Uterus (tissue), 2 donors: ENCODE measurements at regions not wholly inside any gene's neighbourhood (a gene's known extent, or its start where the extent isn't known, plus 50 kb on each side); places are given as distances from the start of the nearest gene placed in this dataset.

ENCODE experiments used
- POLR2A ChIP-seq, 2 donors: fragments of 450-650 bp; IDR thresholded peaks; one replicate each; pipeline ENCODE4 v1.6.1; 2016; ENCODE audit warnings: antibody characterized with exemption in 2 of 2, mild to moderate bottlenecking in 1 of 2, moderate library complexity in 1 of 2
- TF ChIP-seq, protein P1 (sequence below), 4 experiments: fragments of 200-600 bp in 2 of 4; fragments of 450-650 bp in 2 of 4; sonication (generic) in 2 of 4; IDR thresholded peaks; one replicate each; pipeline ENCODE4 v1.5.1; 2016 to 2019; ENCODE audit warnings: antibody characterized with exemption in 4 of 4, mild to moderate bottlenecking in 2 of 4, moderate library complexity in 1 of 4

DNA sequence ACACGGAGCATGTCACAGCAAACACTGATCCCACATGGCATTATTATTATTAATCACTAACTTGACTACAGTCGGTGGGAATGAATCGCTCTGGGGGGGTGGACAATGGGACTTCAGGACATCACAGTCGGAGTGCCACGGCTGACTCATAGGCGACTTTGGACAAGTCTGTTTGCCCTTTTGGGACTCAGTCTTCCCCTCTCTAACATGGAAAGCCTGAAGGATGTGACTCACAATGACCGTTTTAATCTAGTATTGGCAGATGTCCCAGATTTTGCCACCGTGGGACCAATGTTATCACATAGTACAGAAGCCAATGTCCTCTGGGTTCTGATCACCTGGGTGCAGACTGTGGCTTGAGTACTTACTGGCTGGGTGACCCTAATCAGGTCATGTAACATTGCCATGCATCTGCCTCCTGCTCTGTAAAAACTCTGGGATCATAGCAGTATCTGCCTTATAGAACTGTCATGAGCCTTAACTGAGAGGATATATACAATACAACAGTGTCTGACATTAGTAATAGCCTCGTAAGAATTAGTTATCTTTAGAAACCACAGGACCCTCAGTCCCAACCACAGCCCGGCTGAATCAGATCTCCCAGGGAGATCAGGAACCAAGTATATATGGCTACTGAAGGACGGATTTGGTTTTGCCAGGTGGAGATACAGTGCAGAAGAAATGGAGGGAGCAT, 362.6 kb downstream of the BCL11B start:
- TF ChIP-seq, protein P1, sequence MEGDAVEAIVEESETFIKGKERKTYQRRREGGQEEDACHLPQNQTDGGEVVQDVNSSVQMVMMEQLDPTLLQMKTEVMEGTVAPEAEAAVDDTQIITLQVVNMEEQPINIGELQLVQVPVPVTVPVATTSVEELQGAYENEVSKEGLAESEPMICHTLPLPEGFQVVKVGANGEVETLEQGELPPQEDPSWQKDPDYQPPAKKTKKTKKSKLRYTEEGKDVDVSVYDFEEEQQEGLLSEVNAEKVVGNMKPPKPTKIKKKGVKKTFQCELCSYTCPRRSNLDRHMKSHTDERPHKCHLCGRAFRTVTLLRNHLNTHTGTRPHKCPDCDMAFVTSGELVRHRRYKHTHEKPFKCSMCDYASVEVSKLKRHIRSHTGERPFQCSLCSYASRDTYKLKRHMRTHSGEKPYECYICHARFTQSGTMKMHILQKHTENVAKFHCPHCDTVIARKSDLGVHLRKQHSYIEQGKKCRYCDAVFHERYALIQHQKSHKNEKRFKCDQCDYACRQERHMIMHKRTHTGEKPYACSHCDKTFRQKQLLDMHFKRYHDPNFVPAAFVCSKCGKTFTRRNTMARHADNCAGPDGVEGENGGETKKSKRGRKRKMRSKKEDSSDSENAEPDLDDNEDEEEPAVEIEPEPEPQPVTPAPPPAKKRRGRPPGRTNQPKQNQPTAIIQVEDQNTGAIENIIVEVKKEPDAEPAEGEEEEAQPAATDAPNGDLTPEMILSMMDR (IDR thresholded peaks at IDR 0.05) = no peak
- TF ChIP-seq POLR2A (IDR thresholded peaks at IDR 0.05) = no peak
